ENCODE measurements at regions not wholly inside any gene's neighbourhood (a gene's known extent, or its start where the extent isn't known, plus 50 kb on each side); places are given as distances from the start of the nearest gene placed in this dataset.

- no peak for DNase-seq (ENCODE audit: low spot score in 2 of 2)
- 89 to 92% methylated on average over 4 of the region's 4 CpGs for WGBS, 2 donors
- no peaks in the 10 kb centered on the region for H3K36me3 ChIP-seq
Observed at GRCh38 chrX:724256-724655, 93.7 kb downstream of the SHOX start.

GRCh38 chrX:723781-724180 lies 93.2 kb downstream of the SHOX start:
- H3K4me1 ChIP-seq, result peaks cover 0 to 13% (median 0%) of the 10 kb centered on the region in 4 donors
- WGBS, 2 donors, result 55 to 87% methylated on average over 5 to 6 of the region's 6 CpGs
- no peaks in the 10 kb centered on the region for H3K36me3 ChIP-seq
- no peak for TF ChIP-seq POLR2A (IDR thresholded peaks at IDR 0.05)
- no peak for TF ChIP-seq CTCF (IDR thresholded peaks at IDR 0.05)
- TF ChIP-seq EP300 (IDR thresholded peaks at IDR 0.05), result no peak
- no peak for DNase-seq (ENCODE audit: low spot score in 2 of 2)
- H3K4me3 ChIP-seq, result no peak overlapping the region
- H3K27me3 ChIP-seq, result no peaks in the 10 kb centered on the region
- peaks cover 0 to 14% (median 1%) of the 10 kb centered on the region in 4 donors for H3K9me3 ChIP-seq
- no peak overlapping the region for H3K27ac ChIP-seq

More at GRCh38 chrX:724256-724655, 93.7 kb downstream of the SHOX start:
- Histone ChIP-seq H3K4me1 (peaks cover 0 to 13% (median 0%) of the 10 kb centered on the region in 4 donors), H3K27ac (no peak overlapping the region), H3K27me3 (no peaks in the 10 kb centered on the region), H3K9me3 (peaks cover 0 to 14% (median 1%) of the 10 kb centered on the region in 4 donors), H3K4me3 (no peak overlapping the region)
- no peak for TF ChIP-seq POLR2A (IDR thresholded peaks at IDR 0.05)
- no peak for TF ChIP-seq EP300 (IDR thresholded peaks at IDR 0.05)
- TF ChIP-seq CTCF (IDR thresholded peaks at IDR 0.05), result no peak

GRCh38 chrX:721354-721753 lies 90.8 kb downstream of the SHOX start:
- no peaks in the 10 kb centered on the region for H3K36me3 ChIP-seq
- H3K9me3 ChIP-seq, result peaks cover 0 to 27% (median 1%) of the 10 kb centered on the region in 4 donors
- no peak for DNase-seq (ENCODE audit: low spot score in 2 of 2)
- peaks cover 0 to 13% (median 0%) of the 10 kb centered on the region in 4 donors for H3K4me1 ChIP-seq
- no peaks in the 10 kb centered on the region for H3K27me3 ChIP-seq
- no peak overlapping the region for H3K27ac ChIP-seq
- no peak overlapping the region for H3K4me3 ChIP-seq
- no peak for TF ChIP-seq EP300 (IDR thresholded peaks at IDR 0.05)
- TF ChIP-seq CTCF (IDR thresholded peaks at IDR 0.05), result no peak
- no peak for TF ChIP-seq POLR2A (IDR thresholded peaks at IDR 0.05)
- WGBS, 2 donors, result 65 to 81% methylated on average over 14 of the region's 14 CpGs

- 45 to 52% methylated on average over 9 of the region's 9 CpGs for WGBS, 2 donors
- H3K4me3 ChIP-seq, result no peak overlapping the region
- H3K9me3 ChIP-seq, result peaks cover 0 to 29% (median 1%) of the 10 kb centered on the region in 4 donors
- no peaks in the 10 kb centered on the region for H3K36me3 ChIP-seq
- no peak for TF ChIP-seq CTCF (IDR thresholded peaks at IDR 0.05)
- no peak for TF ChIP-seq EP300 (IDR thresholded peaks at IDR 0.05)
- TF ChIP-seq POLR2A (IDR thresholded peaks at IDR 0.05), result no peak
- H3K27ac ChIP-seq, result no peak overlapping the region
- H3K4me1 ChIP-seq, result peaks cover 0 to 13% (median 0%) of the 10 kb centered on the region in 4 donors
- H3K27me3 ChIP-seq, result no peaks in the 10 kb centered on the region
- no peak for DNase-seq (ENCODE audit: low spot score in 2 of 2)
Observed at GRCh38 chrX:720825-721224, 90.2 kb downstream of the SHOX start.

GRCh38 chrX:720250-720649 lies 89.7 kb downstream of the SHOX start:
- no peak overlapping the region for H3K4me3 ChIP-seq
- no peaks in the 10 kb centered on the region for H3K27me3 ChIP-seq
- H3K4me1 ChIP-seq, result peaks cover 0 to 13% (median 0%) of the 10 kb centered on the region in 4 donors
- 26 to 32% methylated on average over 5 of the region's 5 CpGs for WGBS, 2 donors
- no peak for DNase-seq (ENCODE audit: low spot score in 2 of 2)
- TF ChIP-seq EP300 (IDR thresholded peaks at IDR 0.05), result no peak
- no peak for TF ChIP-seq CTCF (IDR thresholded peaks at IDR 0.05)
- no peak for TF ChIP-seq POLR2A (IDR thresholded peaks at IDR 0.05)
- peaks cover 0 to 34% (median 1%) of the 10 kb centered on the region in 4 donors for H3K9me3 ChIP-seq
- no peak overlapping the region for H3K27ac ChIP-seq
- H3K36me3 ChIP-seq, result no peaks in the 10 kb centered on the region
